Thoracic aorta (tissue), 2 donors: ENCODE measurements at regions not wholly inside any gene's neighbourhood (a gene's known extent, or its start where the extent isn't known, plus 50 kb on each side); places are given as distances from the start of the nearest gene placed in this dataset.

Experiments
- ATAC-seq: fragments of 150-250 bp; one replicate; pipeline ENCODE4 v1.8.0; 2017; ENCODE audit warnings: low read depth; ENCODE audit not compliant: insufficient number of reproducible peaks, low FRiP score
- DNase-seq: peaks from one replicate; pipeline ENCODE4 v3.0.0-alpha.2; 2020; ENCODE audit warnings: low spot score
- H3K27ac ChIP-seq, 2 donors: fragments of 200-600 bp; sonication (generic); 1 replicate in 1 of 2; 2 replicates in 1 of 2; pipeline ENCODE4 v1.5.1; 2016; ENCODE audit warnings: mild to moderate bottlenecking in 2 of 2, moderate library complexity in 2 of 2
- H3K27me3 ChIP-seq: fragments of 200-600 bp; sonication (generic); replicated peaks from 2 replicates; pipeline ENCODE4 v1.6.0; 2016; ENCODE audit warnings: mild to moderate bottlenecking; ENCODE audit not compliant: insufficient read depth
- H3K36me3 ChIP-seq: fragments of 200-600 bp; sonication (generic); one replicate; pipeline ENCODE4 v1.5.1; 2016
- H3K4me1 ChIP-seq, 2 donors: fragments of 200-600 bp; sonication (generic); 1 replicate in 1 of 2; 2 replicates in 1 of 2; pipeline versions ENCODE4 v1.5.1 to v1.6.0; 2016; ENCODE audit warnings: low read depth in 2 of 2, mild to moderate bottlenecking in 1 of 2; ENCODE audit not compliant: control insufficient read depth in 1 of 2
- H3K4me3 ChIP-seq: fragments of 200-600 bp; sonication (generic); 2 replicates; pipeline ENCODE4 v1.5.1; 2016; ENCODE audit warnings: mild to moderate bottlenecking
- H3K9me3 ChIP-seq: fragments of 200-600 bp; sonication (generic); 2 replicates; pipeline ENCODE4 v1.5.1; 2016
- TF ChIP-seq, protein P1 (sequence below): fragments of 200-600 bp; sonication (generic); IDR thresholded peaks from one replicate; pipeline ENCODE4 v1.5.1; 2019; ENCODE audit warnings: antibody characterized with exemption

- DNase-seq = no peak
- no peak overlapping the region for H3K4me3 ChIP-seq
- H3K36me3 ChIP-seq = no peaks in the 10 kb centered on the region
- peak overlapping the region; percentile 95 to 97 for H3K27ac ChIP-seq
- H3K9me3 ChIP-seq = no peaks in the 10 kb centered on the region
- H3K27me3 ChIP-seq = no peaks in the 10 kb centered on the region
- peaks cover 9 to 60% of the 10 kb centered on the region in 2 donors for H3K4me1 ChIP-seq
- TF ChIP-seq, protein P1, sequence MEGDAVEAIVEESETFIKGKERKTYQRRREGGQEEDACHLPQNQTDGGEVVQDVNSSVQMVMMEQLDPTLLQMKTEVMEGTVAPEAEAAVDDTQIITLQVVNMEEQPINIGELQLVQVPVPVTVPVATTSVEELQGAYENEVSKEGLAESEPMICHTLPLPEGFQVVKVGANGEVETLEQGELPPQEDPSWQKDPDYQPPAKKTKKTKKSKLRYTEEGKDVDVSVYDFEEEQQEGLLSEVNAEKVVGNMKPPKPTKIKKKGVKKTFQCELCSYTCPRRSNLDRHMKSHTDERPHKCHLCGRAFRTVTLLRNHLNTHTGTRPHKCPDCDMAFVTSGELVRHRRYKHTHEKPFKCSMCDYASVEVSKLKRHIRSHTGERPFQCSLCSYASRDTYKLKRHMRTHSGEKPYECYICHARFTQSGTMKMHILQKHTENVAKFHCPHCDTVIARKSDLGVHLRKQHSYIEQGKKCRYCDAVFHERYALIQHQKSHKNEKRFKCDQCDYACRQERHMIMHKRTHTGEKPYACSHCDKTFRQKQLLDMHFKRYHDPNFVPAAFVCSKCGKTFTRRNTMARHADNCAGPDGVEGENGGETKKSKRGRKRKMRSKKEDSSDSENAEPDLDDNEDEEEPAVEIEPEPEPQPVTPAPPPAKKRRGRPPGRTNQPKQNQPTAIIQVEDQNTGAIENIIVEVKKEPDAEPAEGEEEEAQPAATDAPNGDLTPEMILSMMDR = no peak
- no peak for ATAC-seq
Measured at GRCh38 chr5:109986726-109987125, 297.0 kb downstream of the MAN2A1 start.

GRCh38 chr5:109987355-109987754, 297.6 kb downstream of the MAN2A1 start:
- peaks cover 9 to 60% of the 10 kb centered on the region in 2 donors for H3K4me1 ChIP-seq
- peak overlapping the region; percentile 52 for H3K4me3 ChIP-seq
- TF ChIP-seq, protein P1 = no peak
- H3K27ac ChIP-seq = peak overlapping the region; percentile 95 to 97
- ATAC-seq (no peak), DNase-seq (no peak)
- H3K27me3 ChIP-seq = no peaks in the 10 kb centered on the region
- no peaks in the 10 kb centered on the region for H3K36me3 ChIP-seq
- H3K9me3 ChIP-seq = no peaks in the 10 kb centered on the region

DNA sequence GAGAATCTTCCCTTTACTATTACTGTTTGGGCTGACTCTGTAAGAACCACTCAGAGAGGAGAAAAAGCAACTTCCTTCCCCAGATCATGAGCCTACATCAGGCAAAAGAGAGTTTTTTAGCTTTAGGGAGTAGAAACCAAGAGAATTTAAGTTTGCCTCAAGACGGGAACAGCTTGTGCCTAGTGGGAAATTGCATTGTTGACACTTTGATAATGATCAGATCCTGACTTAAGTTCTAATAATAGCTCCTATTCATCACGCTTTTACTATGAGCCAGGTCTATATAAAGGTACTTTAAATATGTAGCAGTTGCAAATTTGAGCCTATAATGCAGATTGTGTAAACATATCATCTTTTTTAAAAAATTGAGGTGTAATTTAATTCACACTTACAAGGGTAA, 298.2 kb downstream of the MAN2A1 start:
- Histone ChIP-seq H3K27me3 (no peaks in the 10 kb centered on the region), H3K27ac (peak overlapping the region; percentile 95 to 97), H3K4me1 (peaks cover 9 to 60% of the 10 kb centered on the region in 2 donors), H3K4me3 (peak overlapping the region; percentile 52), H3K9me3 (no peaks in the 10 kb centered on the region), H3K36me3 (no peaks in the 10 kb centered on the region)
- peak; percentile 97 for ATAC-seq
- TF ChIP-seq, protein P1 = no peak
- no peak for DNase-seq

DNA sequence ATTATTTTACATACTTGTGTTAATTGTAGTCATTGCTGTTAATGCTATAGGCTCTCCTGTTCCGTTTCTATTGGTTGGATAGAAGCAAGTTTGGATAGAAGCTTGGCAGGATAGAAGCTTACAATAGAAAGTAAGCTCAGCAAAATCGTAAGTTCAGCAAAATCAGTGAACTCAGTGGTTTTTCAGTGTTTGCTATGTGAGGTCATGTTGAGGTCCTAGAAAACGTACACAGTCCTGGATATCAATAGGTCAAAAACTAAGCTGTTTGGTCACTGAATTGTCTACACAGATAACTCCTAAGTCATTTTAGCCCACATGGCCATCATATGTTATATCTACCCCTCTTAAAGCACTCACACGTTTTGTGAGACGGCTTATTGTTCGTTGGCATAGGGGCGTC, 299.4 kb downstream of the MAN2A1 start:
- H3K4me3 ChIP-seq = no peak overlapping the region
- no peaks in the 10 kb centered on the region for H3K27me3 ChIP-seq
- H3K9me3 ChIP-seq = no peaks in the 10 kb centered on the region
- DNase-seq = no peak
- TF ChIP-seq, protein P1 = no peak
- peak overlapping the region in 1 of 2 donors; percentile 97 for H3K27ac ChIP-seq
- no peak for ATAC-seq
- H3K36me3 ChIP-seq = no peaks in the 10 kb centered on the region
- H3K4me1 ChIP-seq = peaks cover 9 to 60% of the 10 kb centered on the region in 2 donors

DNA sequence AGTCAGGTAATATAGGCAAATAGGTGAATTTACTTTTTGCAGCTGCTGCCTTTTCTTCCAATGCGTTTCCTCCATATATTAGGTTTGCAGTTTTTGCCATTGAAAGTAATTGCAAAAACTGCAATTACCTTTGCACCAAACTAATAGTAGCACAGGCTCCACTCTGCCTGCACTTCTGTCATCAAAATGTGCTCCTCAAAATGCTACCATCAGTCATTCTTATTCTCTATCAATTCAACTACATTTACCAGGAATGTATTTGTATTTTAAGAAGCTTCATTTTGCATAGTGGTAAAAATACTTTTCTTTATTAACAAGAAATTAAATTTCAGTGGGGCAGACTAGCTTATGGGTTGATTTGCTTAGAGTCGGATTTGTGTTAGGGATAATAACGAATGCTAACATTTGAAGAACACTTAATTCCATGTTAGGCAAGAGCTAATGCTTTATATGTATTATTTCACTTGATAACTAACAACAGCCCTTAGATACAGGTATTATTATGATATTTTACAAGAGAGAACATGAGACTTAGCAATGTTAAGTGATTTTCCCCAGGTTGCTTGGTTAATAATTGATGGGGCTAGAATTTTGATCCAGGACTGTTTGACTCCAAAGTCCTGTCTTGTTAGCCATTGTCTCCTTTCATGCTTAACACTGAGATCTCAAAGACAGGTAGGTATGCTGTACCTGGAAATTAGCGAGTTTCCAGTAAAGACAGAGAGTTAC, 300.4 kb downstream of the MAN2A1 start:
- H3K36me3 ChIP-seq = no peaks in the 10 kb centered on the region
- ATAC-seq (no peak), DNase-seq (no peak)
- H3K4me1 ChIP-seq = peaks cover 9 to 59% of the 10 kb centered on the region in 2 donors
- no peak overlapping the region for H3K4me3 ChIP-seq
- H3K27ac ChIP-seq = no peak overlapping the region
- H3K27me3 ChIP-seq = no peaks in the 10 kb centered on the region
- TF ChIP-seq, protein P1 = no peak
- H3K9me3 ChIP-seq = no peaks in the 10 kb centered on the region
